ENCODE measurements at regions not wholly inside any gene's neighbourhood (a gene's known extent, or its start where the extent isn't known, plus 50 kb on each side); places are given as distances from the start of the nearest gene placed in this dataset.

GRCh38 chr14:71311061-71311460 lies 403.8 kb downstream of the PCNX1 start:
- no peak for DNase-seq (ENCODE audit: low read depth, low spot score)
- no peak for FAIRE-seq
- BruUV-seq (replicated peaks) = no TSS peak
- Histone ChIP-seq H3K4me1 (ENCODE audit: control insufficient read depth, extremely low read depth, insufficient read depth, low read length) (no peaks in the 10 kb centered on the region), H3K79me2 (ENCODE audit: control insufficient read depth, insufficient read depth, low read length) (no peaks in the 10 kb centered on the region), H4K20me1 (replicated peaks; ENCODE audit: control insufficient read depth, extremely low read depth, insufficient read depth, low read length) (no peaks in the 10 kb centered on the region), H3K36me3 (ENCODE audit: control insufficient read depth in 2 of 2, extremely low read depth in 1 of 2, insufficient read depth in 2 of 2, low read length in 2 of 2) (no peaks in the 10 kb centered on the region), H3K9ac (replicated peaks; ENCODE audit: extremely low read depth, insufficient read depth, low read length) (no peak overlapping the region), H3K4me3 (replicated peaks in 1 of 3; ENCODE audit: insufficient read depth in 1 of 3, low read depth in 1 of 3, low read length in 3 of 3) (no peak overlapping the region), H3K27me3 (ENCODE audit: control insufficient read depth in 2 of 2, insufficient read depth in 2 of 2, low read length in 2 of 2) (peaks cover 3 to 14% of the 10 kb centered on the region in 2 experiments), H3K4me2 (ENCODE audit: insufficient read depth, low read length) (no peak overlapping the region), H2AFZ (ENCODE audit: low read depth, low read length) (no peak overlapping the region), H3K9me1 (replicated peaks; ENCODE audit: control insufficient read depth, extremely low read depth, insufficient read depth, low read length) (no peaks in the 10 kb centered on the region), H3K27ac (ENCODE audit: insufficient read depth, low read depth, low read length) (no peak overlapping the region), H3K9me3 (replicated peaks; ENCODE audit: control insufficient read depth, insufficient read depth, low read length) (no peaks in the 10 kb centered on the region)
- no peak for TF ChIP-seq EZH2 (IDR thresholded peaks at IDR 0.05; ENCODE audit: borderline replicate concordance, low read depth, low read length, severe bottlenecking)
- no peak for TF ChIP-seq GATA2 (IDR thresholded peaks at IDR 0.05; ENCODE audit: insufficient read depth, insufficient read length, low read depth, low read length)
- no peak for TF ChIP-seq CTCF (IDR thresholded peaks at IDR 0.05; ENCODE audit: extremely low read depth in 1 of 2, insufficient read depth in 1 of 2, low read depth in 1 of 2, low read length in 2 of 2)
- TF ChIP-seq FOS (IDR thresholded peaks at IDR 0.05; ENCODE audit: borderline replicate concordance, insufficient read depth, low read length) = no peak
- TF ChIP-seq POLR2AphosphoS5 (IDR thresholded peaks at IDR 0.05; ENCODE audit: insufficient read depth, low read depth, low read length) = no peak
- no peak for TF ChIP-seq MYC (IDR thresholded peaks at IDR 0.05; ENCODE audit: low read depth, low read length)
- no peak for TF ChIP-seq JUN (IDR thresholded peaks at IDR 0.05; ENCODE audit: borderline replicate concordance, insufficient read depth, insufficient read length, low read depth)
- no peak for TF ChIP-seq MAX (IDR thresholded peaks at IDR 0.05; ENCODE audit: insufficient read depth, insufficient read length)
- no peak for TF ChIP-seq POLR2A (IDR thresholded peaks at IDR 0.05; ENCODE audit: low read depth, low read length)
- intact Hi-C loops (cut with micrococcal nuclease) (no loop called here), dilution Hi-C loops (cut with MboI; ENCODE audit: extremely low pct_ligation_motif_present, low sequenced_read_pairs) (no loop called here)
- ChIA-PET POLR2A (no interaction called here), CTCF (interaction anchor here (1.3 to 2.5 kb wide), 6 partner anchors 11 to 442 kb away, joined by 3 to 11 read pairs (median 6); no protein-coding TSS in a partner anchor)
